ENCODE measurements at regions not wholly inside any gene's neighbourhood (a gene's known extent, or its start where the extent isn't known, plus 50 kb on each side); places are given as distances from the start of the nearest gene placed in this dataset.

DNA sequence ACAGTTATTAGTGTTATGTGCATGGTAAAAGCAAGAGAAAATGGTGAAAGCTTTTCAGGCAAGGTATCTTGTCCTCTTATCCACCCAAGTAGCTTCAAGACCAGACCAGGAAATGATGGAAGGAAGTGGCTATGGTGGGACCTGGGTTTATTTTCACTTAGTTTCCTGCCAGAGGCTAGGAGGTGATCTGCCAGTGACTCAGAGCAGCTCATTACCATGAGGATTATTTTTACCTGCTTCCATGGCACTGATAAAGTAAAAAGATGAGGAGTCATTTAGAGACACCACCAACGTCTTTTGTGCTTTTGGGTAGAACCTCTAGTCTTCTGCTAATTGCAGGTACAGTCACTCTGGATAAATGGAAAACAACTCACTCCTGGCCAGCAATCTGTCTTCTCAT is 339.9 kb upstream of the KIRREL3 start:
- no peak for DNase-seq

DNA sequence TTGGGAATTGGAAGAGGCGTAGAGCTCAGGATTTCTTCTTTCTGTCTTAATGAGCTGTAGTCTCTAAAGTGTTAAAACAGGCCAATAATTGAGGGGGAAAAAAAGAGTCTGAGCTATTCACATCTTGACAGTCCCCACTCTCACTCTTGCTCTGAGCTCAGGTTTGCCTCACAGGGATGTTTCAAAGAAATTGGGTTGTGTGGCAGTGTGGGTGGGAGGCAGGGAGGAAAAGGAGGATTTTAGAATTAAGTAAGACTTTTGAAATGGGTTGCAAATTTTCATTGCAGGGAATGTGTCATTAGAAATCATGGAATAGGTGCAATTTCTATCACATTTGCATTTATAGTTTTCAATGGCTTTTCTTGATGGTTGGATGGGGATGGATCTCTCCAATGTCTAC is 338.8 kb upstream of the KIRREL3 start:
- no peak for DNase-seq

DNA sequence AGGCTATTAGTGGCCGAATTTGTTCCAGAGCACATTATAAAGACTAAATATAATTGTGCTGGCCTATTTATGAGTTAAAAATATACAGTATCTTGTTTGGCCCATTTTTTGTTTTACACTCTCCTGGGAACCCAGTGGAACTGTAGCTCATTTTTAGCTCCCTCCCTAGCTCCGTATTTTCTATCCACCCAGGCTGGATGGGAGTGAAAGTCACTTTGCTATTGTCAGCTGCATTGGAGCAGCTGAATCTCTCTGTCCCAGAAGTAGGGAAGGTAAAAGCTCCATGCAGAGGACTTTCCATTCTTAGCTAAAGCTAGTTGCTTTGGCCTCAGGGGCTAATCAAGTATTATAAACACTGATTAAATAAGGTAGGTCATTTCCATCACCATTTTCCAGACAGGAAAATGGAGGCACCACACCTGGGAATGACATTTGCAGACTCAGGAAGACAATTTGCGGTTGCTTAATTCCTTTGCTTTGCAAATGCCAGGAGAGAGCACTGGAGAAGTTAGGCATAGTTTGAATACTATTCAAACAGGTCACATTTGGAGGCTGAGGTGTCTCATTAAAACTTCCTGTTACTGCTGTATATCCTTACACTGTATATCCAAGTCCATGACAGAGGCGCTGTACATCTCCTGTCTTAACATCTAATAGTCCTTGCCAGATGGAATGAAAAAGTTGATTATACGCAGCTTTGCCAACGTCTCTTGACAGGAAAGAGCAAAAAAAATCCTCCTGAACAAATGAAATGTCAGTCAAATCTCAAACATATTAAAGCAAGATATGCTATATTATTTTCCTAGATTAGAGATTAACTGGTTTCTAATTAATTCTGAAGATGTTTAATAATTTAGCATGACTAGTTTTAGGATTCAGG is 338.1 kb upstream of the KIRREL3 start:
- DNase-seq: no peak

DNA sequence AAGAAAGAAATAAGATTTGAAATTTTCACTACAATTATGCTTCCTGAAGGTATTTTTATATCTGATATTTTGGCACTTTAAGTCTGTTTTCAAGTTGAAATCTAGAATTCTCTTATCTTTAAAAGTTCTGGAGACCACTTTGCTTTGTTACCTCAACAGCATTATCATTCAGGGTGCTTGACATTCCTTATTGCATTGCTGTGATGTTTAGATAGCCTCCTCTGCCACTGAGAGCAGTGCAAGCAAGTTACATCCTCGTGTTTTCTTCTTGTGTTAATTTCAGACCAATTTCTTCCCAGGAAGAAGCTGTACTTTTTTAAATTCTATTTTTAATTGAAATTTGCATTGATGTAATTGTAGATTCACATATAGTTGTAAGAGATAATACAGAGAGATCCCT is 333.9 kb upstream of the KIRREL3 start:
- no peak for DNase-seq

DNA sequence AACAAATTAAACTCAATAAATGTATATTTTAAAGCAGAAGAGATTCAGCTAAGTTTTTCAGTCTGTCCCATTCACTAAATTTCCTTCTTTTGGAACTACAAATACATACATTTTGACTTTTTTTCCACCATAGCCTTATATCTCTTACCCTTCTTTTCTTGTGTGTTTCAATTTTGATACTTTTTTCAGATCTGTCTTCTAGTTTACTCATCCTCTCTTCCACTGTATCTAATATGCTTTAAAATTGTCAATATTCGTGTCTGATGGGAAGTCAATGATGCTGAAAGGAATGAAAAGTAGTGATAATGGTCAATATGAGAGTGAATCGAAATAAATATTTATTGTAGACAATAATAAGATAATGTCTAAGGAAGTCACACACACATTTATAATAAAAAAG is 332.3 kb upstream of the KIRREL3 start:
- no peak for DNase-seq

DNA sequence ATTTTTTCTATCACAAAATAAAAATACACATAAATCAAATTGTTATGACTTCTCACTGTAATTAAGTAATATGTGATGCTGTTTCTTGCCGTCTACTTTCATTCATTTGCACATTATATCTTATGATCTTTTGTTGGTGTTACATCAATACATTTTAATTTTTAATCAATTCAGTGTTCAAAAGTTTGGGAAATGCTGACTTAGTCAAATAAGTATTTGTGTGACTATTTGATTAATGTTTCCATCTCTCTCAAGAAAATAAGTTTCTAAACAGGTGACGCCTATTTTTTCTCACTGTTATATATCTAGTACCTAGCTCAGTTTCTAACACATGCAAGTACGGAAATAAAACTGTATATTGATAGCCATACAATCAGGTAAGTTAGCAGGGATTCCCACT is 329.5 kb upstream of the KIRREL3 start:
- DNase-seq: no peak

DNA sequence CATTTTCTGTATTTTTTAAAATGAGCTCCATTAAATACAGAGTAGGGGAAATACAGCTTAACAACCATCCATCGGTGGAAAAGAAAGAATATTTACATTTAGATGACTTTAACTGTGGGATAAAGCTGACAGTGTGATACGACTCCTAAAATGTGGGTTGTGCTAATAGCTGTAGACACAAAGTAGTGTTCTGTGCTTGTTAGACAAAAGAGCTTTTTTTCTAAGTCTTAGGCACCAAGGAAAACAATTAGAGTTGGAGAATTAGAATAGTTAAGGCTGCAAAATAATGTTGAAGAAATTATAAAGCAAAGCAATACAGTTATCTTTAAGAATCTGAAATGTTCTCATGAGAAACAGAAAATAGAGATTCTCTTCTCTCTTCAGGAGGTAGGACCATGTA is 307.7 kb upstream of the KIRREL3 start:
- DNase-seq: no peak

DNA sequence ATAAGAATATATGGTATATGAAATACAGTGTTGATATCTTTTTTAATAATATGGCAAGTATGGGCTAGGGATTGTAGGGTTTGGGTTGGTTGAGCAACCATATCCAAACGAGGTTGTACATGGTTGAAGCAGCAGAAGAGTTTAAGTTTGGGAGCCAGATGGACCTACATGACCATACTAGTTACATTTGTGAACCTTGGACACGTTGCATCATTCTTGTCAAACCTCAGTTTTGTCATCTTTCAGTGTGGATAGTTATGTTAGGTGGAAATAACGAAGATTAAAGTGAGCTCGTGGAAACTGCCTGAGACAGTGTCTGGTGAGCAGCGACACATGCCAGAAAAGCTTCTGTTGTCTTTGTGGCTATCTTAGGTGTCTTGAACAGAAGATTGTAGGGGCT is 307.1 kb upstream of the KIRREL3 start:
- no peak for DNase-seq

DNA sequence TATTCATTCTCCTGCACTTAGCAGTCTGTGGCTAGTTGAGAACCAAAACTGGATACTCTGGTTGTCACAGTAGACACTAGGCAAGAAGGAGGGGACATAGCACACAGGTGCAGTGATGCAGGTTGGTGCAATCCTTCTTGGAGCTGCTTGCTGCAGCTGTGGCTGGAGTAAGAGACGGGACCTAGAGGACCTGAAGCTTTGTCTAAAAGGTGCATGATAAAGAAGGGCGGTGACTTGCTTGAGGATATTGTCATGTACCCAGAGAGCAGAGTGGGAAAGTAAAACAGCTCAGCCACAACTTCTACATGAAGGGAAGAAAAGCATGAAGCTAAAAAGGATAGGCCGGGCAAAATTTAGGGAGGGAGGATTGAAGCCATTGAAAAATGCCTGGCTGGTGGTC is 304.1 kb upstream of the KIRREL3 start:
- DNase-seq: no peak

DNA sequence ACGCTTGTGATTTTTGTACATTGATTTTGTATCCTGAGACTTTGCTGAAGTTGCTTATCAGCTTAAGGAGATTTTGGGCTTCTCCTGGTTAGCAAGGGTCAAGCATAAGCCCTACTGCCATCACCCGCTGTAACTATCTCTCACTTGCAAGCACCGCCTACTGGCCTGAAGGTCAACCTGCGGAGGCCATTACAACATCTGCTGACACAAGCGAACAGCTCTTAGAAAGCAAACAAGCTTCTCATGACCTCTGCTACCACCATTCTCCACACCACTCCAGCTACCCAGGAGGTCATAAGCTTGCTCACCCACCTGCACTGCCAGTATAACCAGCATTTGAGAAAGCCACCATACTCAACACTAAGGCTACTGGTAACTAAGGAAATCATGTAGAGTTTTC is 288.4 kb upstream of the KIRREL3 start:
- no peak for DNase-seq

DNA sequence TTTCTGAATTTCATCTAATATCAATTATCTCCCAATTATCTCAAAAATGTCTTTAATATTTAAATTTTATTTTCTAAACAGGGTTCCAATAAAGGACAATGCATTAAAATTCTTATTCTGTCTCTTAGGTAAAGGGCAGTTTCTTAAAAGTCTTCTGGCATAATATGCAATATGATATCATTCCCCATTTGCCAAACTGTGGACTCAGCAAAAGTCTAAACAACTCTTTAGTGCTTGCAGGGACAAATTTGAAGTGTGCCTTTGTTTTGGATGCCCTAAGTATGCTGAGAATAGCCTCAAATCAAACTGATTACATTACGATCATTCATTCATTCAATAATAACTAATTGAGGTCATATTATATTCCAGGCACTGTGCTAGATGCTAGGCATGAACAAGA is 281.0 kb upstream of the KIRREL3 start:
- no peak for DNase-seq

DNA sequence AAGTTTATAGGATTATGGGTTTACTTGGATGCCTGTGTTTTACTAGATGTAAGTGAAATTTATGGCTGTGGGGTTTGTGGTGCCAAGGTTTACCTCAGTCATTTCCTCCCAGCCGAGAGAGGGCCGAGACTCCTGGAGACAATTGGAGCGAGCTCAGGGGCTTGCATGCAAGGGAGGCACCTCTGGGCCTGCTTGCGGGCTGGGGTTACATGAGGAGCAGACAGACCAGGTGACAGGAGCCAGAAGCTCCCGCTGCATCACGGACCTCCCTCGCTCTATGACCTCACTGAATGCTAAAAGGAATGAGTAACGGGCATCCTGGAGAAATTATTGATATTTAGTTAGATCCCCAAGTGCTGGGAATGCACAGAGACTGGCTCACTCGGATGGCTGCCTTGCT is 275.2 kb upstream of the KIRREL3 start:
- peak; percentile 2 for DNase-seq

DNA sequence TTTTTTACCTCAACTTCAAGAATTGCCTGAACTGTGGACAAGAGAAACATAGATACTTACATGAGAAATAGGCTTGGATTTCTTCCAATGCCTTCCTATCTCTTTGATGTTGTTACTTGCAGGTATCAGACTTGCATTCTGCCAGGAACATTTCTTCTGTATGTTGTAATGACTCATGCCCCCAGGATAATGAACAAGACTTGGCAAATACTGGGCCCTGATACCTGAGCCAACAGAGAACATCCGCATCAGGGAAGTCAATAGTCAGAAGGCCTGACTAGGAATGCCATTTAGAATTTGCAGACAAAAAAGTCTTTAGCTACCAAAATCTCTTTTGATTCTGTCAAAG is 273.7 kb upstream of the KIRREL3 start:
- no peak for DNase-seq

DNA sequence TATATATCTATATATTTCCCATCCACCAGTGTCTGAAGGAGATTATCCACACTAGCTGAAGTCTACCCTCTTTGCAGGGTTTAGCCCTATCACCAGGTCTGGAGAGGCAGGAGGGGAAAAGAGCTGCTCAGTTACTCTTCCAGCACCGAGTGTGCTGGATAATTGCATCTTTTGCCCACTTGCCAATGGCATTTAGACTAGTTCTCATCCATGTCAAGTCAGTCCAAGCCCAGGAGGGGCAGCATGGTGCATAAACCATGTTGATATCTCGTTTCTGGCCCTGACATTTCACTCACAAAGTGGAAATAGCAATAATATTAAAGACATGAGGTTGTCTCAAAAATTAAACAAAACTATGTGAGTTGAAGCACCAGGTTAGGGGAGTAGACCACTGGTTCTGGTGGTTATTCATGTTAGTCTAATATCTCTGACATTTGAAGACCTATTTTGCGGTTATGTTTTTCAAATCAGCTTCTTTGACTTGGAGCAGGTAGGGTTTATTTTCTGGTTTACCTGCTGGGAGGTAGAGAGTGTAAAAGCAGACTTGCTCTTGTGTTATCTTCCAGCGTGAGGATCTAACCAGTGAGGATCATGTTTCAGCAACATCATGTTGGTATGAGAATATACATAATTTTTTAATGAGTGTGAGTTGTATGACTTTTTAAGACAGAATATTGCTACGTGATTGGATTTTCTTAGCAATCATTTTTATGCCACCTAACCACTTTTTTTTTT is 273.2 kb upstream of the KIRREL3 start:
- DNase-seq: no peak

DNA sequence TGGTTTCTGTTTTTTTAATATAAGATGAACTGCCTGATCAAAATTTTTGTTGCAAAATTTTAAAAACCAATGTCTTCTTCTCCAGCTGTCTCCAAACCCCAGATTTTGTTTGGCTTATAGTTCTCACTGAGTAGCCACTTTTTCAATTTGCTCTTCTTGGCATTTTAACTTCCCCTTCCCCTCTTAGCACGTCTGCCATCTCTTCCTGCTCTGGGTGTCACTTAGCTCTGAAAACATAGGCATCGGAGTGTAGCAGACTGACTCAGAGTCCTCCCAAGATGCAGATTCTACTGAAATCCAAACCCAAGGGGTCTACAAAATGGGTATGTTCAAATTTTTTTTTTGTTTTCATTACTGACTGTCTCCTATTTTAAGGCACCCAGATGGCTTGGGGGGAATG is 270.3 kb upstream of the KIRREL3 start:
- DNase-seq: no peak

DNA sequence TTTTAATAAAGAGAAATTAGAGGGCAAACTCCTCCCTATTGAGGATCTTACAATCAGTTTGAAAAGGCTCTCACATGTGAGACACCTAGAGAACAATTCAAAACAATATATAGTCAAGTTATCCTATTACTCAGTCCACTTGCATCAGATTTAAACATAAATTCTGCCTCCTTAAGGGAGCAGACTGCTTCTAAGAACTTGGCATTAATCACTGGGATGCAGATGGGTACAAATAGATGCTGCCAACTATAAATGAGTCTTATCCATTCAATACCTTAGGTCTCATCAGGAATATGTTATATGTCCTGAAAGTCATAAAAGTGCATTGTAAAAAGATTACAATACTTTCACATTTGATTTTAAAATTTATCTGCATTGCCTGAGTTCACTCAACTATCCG is 269.3 kb upstream of the KIRREL3 start:
- no peak for DNase-seq

DNA sequence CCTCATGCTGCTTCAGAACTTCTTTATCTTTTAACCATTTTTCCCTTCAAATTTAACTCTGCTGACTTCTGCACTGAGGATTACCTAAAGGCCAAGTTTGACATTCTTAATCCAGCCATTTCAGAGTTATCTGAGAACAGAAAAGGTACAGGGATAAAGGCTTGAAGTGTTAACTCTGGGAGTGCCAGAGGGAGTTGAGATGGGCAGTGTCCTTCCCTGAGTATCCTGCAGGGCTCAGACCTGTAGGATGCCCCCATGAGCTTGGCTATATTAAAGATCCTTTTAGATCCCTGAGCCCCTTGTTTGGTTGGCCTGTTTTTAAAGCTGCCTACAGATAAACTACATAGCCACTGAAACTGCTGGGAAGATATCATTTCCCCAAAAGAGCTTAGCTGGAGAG is 268.4 kb upstream of the KIRREL3 start:
- DNase-seq: no peak

DNA sequence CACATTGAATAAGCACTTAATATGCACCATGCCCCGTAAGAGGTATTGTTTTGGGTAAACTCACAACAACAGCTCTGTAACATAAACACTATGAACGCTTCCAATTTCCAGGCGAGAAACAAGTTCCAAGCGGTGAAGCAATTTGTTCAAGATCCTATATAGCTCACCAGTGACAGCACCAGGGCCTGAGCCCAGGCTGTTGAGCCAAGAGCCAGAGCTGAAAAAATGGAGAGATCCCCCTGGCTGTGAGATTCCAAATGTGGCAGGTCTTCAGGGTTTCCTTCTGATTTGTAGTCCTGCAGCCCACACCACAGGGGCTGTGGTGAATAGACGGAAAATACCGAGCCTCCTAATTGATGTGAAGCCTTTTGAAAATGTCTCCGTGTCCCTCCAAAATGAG is 268.0 kb upstream of the KIRREL3 start:
- no peak for DNase-seq

DNA sequence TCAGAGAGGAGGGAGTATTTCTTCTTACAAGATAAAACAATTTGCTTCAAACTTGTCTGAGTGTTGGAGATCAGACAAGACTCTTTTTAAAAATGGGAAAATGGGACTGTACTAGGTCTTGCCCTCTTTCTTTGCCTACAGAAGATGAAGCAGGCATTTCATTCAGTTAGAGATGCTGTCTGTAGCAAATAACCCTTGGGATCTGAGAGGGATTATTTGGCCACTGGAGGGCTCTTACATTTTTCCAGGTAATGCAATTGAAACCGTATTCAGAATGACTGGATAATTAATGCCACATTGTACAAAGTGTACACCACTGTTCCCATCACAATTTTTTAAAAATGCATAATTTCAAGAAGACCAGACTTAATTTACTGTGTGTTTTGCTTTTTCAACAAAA is 258.5 kb upstream of the KIRREL3 start:
- no peak for DNase-seq

DNA sequence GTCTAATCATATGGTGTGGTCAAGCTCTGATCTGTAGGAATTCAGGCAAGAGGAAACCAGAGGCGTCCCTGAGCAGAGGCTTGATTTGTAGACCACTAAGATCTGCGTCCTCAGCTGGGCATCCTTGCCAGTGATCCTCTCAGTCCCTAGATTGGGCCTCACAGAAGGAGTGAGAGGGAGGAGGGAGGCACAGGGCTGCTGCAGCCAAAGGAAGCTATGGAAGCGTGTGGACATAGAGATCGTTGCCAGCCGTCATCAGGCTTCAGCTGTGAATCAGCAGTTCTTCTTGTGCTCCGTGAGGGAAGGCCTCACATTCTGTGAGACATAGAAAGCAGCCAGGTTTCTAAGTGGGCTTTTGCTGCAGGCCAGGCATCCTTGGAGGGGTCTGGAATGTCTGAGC is 254.6 kb upstream of the KIRREL3 start:
- no peak for DNase-seq

DNA sequence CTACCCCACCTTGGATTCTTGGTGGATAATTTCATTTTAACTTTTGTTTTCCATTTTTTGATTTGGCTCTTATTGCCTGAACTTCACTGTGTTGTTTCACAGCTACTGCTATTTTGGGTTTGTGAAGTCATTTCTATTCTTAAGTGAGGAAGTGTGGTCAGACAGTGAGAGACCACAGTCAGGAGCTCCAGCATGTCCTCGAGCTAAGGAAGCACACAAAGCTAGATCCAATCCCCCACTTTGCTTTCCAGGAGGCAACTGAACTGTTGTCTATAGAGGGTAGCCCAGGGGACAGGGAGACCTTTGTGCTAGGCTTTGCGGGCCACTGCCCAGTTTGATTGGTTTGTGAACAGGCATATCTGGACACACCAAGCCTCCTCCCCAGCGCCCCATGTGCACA is 251.8 kb upstream of the KIRREL3 start:
- no peak for DNase-seq

DNA sequence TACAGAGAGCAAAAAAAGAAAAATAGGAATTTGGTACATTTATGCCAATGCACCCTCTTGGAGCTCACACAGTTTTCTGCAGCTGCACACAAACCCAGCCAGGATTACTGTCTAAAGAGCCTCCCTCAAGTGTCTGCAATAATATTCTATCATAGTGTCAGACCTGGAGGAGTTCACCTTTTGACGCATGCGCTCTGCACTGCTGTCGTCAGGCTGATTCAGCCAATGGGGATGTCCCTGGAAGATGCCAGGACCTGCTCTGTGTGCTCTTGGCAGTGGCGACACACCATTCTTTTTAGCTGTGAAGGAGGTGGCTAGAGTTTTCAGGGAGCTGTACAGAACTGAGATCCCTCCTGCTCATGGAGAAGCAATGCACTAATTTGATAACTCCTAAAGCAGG is 249.0 kb upstream of the KIRREL3 start:
- no peak for DNase-seq

DNA sequence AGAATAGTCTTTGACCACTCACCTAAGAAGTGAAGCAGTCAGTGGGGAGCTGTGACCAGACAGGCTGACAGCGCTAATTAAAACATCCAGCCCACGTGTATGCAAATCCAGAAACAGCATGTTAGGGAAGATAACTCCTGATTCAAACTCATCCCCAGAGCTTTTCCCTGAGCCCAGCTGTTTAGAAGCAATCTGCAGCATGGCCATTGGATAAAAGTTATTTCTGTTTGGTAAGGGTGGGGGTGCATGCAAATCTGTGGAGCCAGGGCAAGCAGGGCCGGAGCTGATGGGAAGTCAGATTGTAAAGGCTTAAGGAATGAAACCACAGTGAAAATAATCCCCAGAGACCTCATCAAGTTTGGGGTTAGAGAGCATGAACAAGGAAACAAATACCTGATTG is 247.9 kb upstream of the KIRREL3 start:
- no peak for DNase-seq

DNA sequence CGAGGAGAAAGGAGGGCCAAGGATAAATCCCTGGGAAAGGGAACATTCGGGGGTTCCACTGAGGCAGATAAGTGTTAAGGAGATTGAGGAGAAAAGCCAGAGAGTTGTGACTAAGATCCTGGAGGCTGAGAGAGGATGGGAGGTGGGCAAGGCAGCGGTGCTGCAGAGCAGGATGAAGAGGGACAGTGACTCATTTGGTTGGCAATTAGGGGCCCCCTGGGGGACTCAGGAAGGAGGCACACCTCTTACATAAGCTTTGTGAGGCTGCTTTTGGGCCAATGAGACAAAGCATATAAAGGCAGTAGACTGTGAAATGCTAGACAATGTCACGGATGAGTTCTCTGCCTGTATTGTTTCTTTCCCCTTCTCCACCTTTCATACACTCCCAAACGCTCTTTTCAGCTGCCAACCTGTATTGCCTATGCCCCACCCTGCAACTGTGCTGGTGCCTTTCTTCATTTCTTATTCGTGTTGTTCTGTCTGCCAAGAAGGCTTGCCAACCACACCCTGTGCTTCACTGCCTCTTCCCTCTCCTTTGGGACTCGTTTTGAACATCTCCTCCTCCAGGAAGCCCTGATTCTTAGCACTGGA is 246.8 kb upstream of the KIRREL3 start:
- no peak for DNase-seq

Data from hematopoietic multipotent progenitor cell treated with erythropoietin and hydrocortisone succinate and interleukin-3 and kit ligand, for 6 days (in vitro differentiated cells).